ENCODE measurements at regions not wholly inside any gene's neighbourhood (a gene's known extent, or its start where the extent isn't known, plus 50 kb on each side); places are given as distances from the start of the nearest gene placed in this dataset.

DNA sequence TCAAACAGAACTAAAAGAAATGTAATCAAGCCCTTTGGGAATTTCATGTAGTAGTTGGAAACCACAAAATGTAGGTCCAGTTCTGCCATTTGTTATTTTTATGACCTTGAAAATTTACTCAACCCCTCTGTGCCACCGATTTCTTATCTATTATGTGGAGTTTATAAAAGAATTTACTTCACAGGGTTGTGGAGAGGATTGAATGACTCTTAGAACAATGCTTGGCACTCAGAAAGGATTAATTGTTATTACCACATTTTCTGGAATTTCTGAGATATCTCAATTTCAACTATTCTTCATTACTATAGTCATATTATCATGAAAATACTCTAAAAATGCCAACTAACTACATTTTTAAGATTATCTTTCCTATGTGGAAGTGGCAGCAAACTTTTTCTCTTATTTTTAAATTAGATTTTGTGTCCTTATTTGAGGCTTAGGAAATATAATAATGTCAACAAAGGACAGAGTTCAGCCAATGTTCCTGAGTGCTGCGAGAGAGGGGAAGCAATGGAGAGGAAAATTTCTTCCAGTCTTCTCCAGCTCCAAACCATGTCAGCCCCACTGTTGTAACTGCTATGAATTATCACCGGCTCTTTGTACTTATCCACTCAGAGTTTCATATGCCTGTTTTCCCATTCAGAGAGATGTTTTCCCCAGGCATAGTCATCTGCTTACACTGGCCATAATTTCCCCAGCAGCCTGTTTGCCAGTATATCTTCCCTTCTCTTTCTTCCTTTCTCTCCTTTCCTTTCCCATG lies 525.6 kb downstream of the SPATA31D1 start:
- no peak for DNase-seq

DNA sequence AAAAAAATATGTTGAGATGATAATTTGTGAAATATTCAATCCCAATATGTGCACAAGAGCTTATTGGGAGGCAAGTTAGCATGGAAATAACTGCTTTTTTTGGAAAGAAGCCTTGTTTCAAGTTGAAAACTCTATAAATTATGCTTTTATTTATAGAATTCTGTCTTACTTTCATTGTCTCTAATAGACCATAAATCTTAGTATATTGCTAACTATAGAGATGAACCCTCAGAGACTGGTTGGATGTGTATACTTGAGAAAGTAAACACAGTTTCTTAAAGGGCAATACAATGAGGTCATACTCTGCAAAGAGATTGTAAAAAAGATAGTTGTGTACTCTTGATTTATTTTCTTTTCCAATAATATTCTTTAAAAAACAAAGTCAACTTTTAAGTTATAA lies 530.3 kb downstream of the SPATA31D1 start:
- DNase-seq, result no peak

- DNase-seq, result no peak
Observed at GRCh38 chr9:82519332-82519731, 530.8 kb downstream of the SPATA31D1 start.

GRCh38 chr9:82524407-82524806 lies 535.8 kb downstream of the SPATA31D1 start:
- DNase-seq, result no peak

- no peak for DNase-seq
Observed at GRCh38 chr9:82526577-82526976, 536.4 kb downstream of the RASEF start.

GRCh38 chr9:82531795-82532194 lies 531.1 kb downstream of the RASEF start:
- no peak for DNase-seq

DNA sequence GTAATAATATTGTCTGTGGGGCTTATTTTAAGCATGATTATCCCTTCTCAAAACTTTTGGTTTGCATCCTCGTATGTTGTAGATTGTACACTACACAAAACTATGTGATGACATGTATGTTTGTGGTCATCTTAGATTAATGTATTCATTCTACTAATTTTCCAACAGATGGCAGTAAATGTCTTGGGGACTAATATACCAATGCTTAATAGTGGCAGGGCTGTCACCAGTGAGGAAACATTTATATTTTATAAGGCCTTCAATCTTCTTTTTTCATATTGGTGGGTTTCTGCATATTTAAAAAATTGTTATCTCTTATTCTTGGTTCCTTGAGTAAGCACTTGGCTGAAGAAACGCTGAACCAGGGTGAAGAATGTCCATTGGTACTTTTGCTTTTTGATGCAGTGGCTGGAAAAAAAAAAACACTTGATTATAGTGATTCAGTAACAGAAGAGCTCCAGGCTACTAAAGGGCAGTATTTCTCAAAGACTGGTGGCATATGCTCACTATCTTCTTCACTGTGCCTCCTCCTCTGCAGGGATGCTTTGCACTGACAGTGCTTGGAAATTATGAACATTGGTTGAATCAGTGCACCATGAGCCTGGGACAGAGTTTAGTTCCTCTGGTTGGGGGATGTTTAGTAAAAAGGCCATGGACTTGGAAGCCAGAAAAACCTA lies 530.3 kb downstream of the RASEF start:
- DNase-seq, result peak; percentile 29

- no peak for DNase-seq
Observed at GRCh38 chr9:82535432-82535998, 527.4 kb downstream of the RASEF start.

DNA sequence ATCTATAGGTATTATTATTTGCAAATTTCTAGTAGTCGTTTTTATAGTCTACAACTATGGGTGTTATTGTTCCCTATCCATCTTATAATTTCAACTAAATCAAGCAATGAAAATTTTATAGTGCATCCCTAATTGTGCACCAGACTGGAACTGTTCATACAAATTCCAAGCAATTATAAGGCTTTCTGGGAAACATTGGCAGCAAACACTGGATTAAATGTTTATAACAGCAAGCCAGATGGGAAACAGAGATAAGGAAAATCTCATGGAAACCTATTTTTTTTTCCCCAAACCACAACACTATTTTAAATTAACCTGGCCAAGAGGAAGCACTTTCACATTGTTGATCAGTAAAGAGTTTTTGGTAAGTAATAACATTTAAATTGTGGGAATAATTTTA lies 524.3 kb downstream of the RASEF start:
- DNase-seq, result no peak

DNA sequence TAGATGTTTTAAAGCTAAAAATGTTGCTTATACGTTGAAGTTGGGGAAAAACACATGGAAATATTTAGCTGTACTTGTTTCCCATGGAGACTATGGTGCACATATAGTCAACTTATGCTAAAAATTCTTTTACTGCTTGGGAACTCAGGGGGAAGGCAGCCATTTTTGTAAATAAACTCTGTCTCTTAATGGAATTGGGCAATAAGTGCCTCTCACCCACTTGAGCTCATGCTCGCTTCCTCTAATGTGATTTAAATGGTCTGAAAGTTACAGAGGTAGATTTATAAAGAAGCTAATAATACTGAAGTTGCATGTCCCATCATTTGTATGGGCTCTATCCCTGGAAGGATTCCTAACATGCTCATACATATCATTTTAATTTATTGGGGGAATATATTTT lies 523.8 kb downstream of the RASEF start:
- no peak for DNase-seq

- no peak for DNase-seq
Observed at GRCh38 chr9:82539856-82540579, 522.9 kb downstream of the RASEF start.

DNA sequence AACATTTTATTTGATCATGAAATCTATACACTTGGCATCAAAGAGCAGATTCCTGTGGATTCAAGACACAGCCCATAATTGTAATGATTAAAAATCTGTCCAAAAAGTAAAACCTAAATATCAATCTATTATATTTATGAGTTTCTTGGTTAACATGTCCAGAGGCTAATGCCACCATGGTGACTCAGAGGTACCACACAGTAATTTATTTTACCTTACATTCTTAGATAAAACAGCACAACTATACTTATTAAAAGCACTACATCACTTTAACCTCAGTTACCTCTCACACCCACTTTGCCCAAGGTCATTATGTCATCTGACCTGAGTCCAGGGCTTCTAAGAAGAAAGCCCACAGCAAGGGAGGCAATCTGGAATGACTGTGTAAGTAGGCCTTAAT lies 519.2 kb downstream of the RASEF start:
- no peak for DNase-seq

DNA sequence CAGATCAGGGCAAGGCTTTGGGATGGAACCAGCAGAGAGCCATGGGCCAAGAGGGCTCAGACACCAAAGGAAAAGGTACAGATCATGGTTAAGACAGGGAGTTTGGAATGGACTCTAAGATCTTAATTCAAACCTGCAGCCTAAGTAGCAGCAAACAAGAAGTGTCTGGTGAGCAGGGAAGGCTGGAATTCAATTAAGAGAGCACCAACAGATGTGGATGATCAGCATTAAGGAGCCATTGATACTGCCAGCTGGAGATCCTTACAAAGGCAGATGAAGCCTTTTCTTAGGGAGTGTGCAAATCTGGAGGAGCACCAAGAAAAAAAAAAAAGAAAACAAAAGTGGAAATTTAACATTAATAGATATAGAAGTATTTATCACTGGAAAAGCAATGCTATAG lies 516.8 kb downstream of the RASEF start:
- no peak for DNase-seq

DNA sequence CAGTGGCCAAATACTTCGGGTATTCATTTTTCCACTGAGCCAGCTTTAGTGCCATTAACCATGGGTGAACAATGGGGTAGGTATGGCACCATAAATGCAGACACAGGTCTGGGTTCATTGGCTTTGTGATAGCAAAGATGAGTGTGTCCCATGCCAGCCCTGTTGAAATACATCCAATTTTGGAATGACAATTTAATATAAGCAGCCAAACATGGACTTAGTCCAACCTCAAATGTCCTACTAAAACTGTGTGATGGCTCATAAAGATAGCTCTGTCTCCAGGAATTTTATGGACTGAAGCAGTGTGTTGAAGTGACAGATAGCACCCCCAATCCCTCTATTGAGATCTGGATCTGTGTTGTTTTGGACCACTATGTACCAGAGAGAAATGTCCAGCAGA lies 514.9 kb downstream of the RASEF start:
- no peak for DNase-seq

DNA sequence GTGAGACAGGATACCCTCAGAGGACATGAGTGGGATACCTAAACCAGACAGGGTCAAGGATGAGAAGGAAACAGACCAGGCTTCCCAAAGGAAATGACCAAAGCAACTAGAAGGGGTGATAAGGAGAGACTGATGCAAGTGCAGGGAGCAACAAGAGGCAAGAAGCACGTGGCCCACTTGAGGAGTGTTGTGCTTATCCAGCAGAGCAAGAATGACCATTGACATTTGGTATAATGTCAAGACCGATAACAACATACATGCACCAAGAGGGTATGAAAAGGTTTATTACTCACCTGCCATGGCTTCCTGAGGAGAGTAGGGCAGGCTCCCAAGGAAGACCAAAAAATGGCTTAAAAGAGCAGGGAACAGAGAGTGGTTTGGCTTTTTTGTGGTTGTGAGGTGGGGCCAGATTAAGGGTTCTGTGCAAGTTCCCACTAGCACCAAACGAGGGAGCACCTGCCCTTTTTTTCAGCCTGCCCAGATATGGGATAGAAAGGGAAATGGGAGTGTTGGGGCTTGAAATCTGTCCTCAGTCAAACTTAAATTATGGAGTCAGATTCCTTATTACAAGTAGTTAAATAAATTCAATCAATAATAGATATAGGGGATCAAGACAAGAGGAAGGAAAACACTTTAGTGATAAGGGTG lies 513.6 kb downstream of the RASEF start:
- peak; percentile 4 for DNase-seq

DNA sequence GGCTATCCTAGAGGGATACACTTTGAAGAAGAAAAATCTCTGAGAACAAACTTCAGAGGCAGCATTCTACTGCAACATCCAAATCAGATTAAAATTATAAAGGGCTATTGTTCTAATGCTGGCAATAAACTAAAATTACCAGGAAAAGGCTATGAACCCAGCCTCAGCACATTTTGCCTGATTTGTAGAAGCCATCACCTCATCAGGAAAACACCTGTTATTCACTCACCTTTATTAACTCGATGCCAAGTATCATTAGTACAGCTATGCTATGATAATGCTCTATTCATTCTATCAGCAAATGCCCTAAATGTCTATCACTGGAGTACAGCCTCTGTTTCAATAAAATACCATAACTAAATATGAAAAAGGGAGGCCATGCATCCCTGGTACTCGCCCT lies 510.2 kb downstream of the RASEF start:
- no peak for DNase-seq

GRCh38 chr9:82553654-82554366 lies 509.1 kb downstream of the RASEF start:
- DNase-seq, result no peak

DNA sequence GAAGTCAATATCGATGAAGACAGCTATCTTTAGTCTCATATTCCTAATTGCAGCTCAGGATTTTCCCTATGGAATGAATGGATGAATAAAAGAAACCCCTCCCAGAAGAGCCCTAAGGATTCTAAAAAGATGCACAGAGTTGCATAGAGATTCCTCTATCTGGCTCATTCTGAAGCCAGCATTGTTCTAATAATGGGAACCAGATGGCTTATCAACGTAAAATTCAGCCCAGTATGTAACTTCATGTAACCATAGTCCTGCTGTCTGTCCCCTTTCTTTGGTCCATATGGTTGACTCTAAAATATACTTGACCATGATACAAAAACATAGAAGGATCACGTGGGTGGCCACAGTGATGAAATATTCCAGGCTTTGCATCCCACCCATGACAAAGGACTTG lies 508.6 kb downstream of the RASEF start:
- DNase-seq, result no peak

DNA sequence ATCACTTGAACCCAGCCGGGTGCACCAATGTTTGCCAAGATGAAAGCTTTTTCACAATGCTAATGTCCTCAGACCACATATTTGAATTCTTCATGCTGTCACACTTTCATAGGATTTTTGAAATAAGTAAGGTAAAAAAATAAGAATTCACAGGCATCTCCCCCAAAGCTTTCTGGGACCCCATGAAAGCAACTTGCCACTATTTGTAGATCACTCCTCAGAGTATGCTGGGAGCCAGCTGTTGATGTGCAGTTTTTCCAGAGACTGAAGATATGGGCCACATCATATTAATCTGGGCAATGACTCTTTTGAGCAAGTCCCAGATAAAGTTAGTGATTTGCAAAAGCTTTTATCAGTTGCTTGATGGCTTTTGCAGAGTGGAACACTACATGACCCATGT lies 507.9 kb downstream of the RASEF start:
- no peak for DNase-seq

- no peak for DNase-seq
Observed at GRCh38 chr9:82555431-82556051, 507.4 kb downstream of the RASEF start.

DNA sequence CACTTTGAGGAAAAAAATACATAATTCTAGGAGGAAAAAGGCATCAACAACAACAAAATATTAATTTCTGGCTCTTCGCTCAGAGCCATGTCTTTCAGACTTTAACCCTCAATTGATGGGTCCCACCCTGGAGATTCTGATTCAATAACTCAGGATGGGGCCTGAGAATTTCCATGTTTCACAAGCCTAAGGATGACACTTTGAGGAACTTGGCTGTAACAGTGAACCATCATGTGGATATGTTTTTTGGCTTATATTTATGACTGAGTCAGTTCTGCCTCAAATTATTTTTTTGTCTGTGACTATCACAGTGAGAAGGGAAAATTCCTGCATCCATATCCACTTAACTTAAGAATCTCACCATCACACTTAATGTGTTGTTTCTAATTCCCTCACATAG lies 504.6 kb downstream of the RASEF start:
- DNase-seq, result no peak

All from NCI-H146 (cell line).